HCT116 (cell line): ENCODE measurements at regions not wholly inside any gene's neighbourhood (a gene's known extent, or its start where the extent isn't known, plus 50 kb on each side); places are given as distances from the start of the nearest gene placed in this dataset.

ENCODE experiments used
- EZH2 ChIP-seq: fragments of 200-600 bp; sonication (generic); IDR thresholded peaks from 2 replicates; pipeline ENCODE4 v1.6.1; 2017; ENCODE audit warnings: antibody characterized with exemption, mixed run types
- POLR2A ChIP-seq: IDR thresholded peaks from 2 replicates; pipeline ENCODE4 v1.7.0; 2011; ENCODE audit warnings: borderline replicate concordance; ENCODE audit not compliant: insufficient read depth, insufficient read length; ENCODE audit errors: extremely low read depth

- TF ChIP-seq EZH2 (no peak), POLR2A (no peak)
These were observed 1105.8 kb downstream of the CDH18 start for GRCh38 chr5:18882154-18882553.
